ENCODE measurements at regions not wholly inside any gene's neighbourhood (a gene's known extent, or its start where the extent isn't known, plus 50 kb on each side); places are given as distances from the start of the nearest gene placed in this dataset.

DNA sequence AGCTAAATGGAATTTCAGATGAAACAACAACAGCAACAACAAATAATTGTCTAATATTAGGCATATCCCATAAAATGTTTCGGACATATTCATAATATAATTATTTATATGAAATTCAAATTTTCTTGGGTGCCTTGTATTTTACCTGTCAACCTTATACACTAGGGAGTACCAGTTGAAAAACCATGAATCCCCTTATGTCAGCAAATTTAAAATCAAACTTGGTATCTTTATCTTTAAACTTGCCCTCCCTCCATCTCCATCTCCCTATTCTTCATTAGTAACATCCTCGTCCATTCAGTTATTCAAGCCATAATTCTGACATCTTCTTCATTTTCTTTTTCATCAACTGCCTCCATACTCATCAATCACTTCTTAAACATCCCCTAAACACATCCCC is 974.5 kb upstream of the HS3ST1 start:
- intact Hi-C loops (cut with micrococcal nuclease) = no loop called here
- no peaks in the 10 kb centered on the region for H3K9me3 ChIP-seq (ENCODE audit: control extremely low read depth in 1 of 3, control insufficient read depth in 2 of 3, insufficient read depth in 1 of 3, low read length in 2 of 3)
- Mint-ChIP-seq H3K27me3 (no peaks in the 10 kb centered on the region), H3K9me3 (ENCODE audit: insufficient read depth) (no peaks in the 10 kb centered on the region), H3K4me3 (no peak overlapping the region), H3K27ac (no peak overlapping the region), H3K4me1 (no peaks in the 10 kb centered on the region)
- H3K4me1 ChIP-seq (ENCODE audit: control insufficient read depth in 2 of 2, insufficient read depth in 2 of 2, low read length in 2 of 2) = no peaks in the 10 kb centered on the region
- ATAC-seq (ENCODE audit: low read depth) = no peak
- TF ChIP-seq, protein P1, sequence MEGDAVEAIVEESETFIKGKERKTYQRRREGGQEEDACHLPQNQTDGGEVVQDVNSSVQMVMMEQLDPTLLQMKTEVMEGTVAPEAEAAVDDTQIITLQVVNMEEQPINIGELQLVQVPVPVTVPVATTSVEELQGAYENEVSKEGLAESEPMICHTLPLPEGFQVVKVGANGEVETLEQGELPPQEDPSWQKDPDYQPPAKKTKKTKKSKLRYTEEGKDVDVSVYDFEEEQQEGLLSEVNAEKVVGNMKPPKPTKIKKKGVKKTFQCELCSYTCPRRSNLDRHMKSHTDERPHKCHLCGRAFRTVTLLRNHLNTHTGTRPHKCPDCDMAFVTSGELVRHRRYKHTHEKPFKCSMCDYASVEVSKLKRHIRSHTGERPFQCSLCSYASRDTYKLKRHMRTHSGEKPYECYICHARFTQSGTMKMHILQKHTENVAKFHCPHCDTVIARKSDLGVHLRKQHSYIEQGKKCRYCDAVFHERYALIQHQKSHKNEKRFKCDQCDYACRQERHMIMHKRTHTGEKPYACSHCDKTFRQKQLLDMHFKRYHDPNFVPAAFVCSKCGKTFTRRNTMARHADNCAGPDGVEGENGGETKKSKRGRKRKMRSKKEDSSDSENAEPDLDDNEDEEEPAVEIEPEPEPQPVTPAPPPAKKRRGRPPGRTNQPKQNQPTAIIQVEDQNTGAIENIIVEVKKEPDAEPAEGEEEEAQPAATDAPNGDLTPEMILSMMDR (IDR thresholded peaks at IDR 0.05) = no peak
- no peak for TF ChIP-seq EZH2 (IDR thresholded peaks at IDR 0.05; ENCODE audit: borderline replicate concordance, insufficient read depth, low read depth, low read length, poor library complexity, severe bottlenecking)
- WGBS (ENCODE audit: insufficient coverage) = 73% methylated on average over 1 of the region's 2 CpGs
- no peak overlapping the region for H2AFZ ChIP-seq (ENCODE audit: insufficient read depth, low read depth, low read length, poor library complexity, severe bottlenecking)
- DNase-seq = no peak
- H3K4me2 ChIP-seq (replicated peaks; ENCODE audit: low read depth, low read length, poor library complexity, severe bottlenecking) = no peak overlapping the region
- no peaks in the 10 kb centered on the region for H3K27me3 ChIP-seq (replicated peaks in 1 of 4; ENCODE audit: control extremely low read depth in 1 of 4, control insufficient read depth in 3 of 4, insufficient read depth in 4 of 4, low read length in 3 of 4)
- H3K36me3 ChIP-seq (replicated peaks in 1 of 2; ENCODE audit: control extremely low read depth in 1 of 2, control insufficient read depth in 1 of 2, extremely low read depth in 1 of 2, insufficient read depth in 2 of 2, low read length in 1 of 2) = no peaks in the 10 kb centered on the region
- H4K20me1 ChIP-seq (ENCODE audit: control insufficient read depth, insufficient read depth, low read length, poor library complexity, severe bottlenecking) = no peaks in the 10 kb centered on the region
- H3K79me2 ChIP-seq (ENCODE audit: control insufficient read depth, insufficient read depth, low read length) = no peaks in the 10 kb centered on the region
- POLR2A ChIA-PET = no interaction called here
- no peak overlapping the region for H3K4me3 ChIP-seq (ENCODE audit: control extremely low read depth in 1 of 5, extremely low read depth in 1 of 5, insufficient read depth in 1 of 5, low read depth in 2 of 5, low read length in 4 of 5)
- H3K9ac ChIP-seq (ENCODE audit: low read length) = no peak overlapping the region
- H3K27ac ChIP-seq (ENCODE audit: low read length in 2 of 2) = no peak overlapping the region
- CTCF ChIA-PET = no interaction called here

DNA sequence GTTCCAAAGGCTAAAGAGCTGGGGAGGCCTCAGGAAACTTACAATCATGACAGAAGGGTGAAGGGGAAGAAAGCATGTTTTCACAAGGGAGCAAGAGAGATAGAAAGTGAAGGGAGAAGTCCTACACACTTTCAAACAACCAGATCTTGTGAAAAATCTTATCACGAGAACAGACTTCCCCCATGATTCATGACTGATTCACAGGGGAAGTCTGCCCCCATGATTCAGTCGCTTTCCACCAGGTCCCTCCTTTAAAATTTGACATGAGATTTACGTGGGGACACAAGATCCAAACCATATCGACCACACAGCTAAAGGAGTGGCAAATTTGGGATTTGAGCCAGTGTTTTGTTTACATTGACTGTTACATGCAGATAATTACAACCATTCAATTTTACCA is 971.1 kb upstream of the HS3ST1 start:
- Histone ChIP-seq H3K79me2 (ENCODE audit: control insufficient read depth, insufficient read depth, low read length) (no peaks in the 10 kb centered on the region), H2AFZ (ENCODE audit: insufficient read depth, low read depth, low read length, poor library complexity, severe bottlenecking) (no peak overlapping the region), H3K27me3 (replicated peaks in 1 of 4; ENCODE audit: control extremely low read depth in 1 of 4, control insufficient read depth in 3 of 4, insufficient read depth in 4 of 4, low read length in 3 of 4) (no peaks in the 10 kb centered on the region), H3K4me2 (replicated peaks; ENCODE audit: low read depth, low read length, poor library complexity, severe bottlenecking) (no peak overlapping the region), H3K9me3 (ENCODE audit: control extremely low read depth in 1 of 3, control insufficient read depth in 2 of 3, insufficient read depth in 1 of 3, low read length in 2 of 3) (no peaks in the 10 kb centered on the region), H3K4me3 (ENCODE audit: control extremely low read depth in 1 of 5, extremely low read depth in 1 of 5, insufficient read depth in 1 of 5, low read depth in 2 of 5, low read length in 4 of 5) (no peak overlapping the region), H3K4me1 (ENCODE audit: control insufficient read depth in 2 of 2, insufficient read depth in 2 of 2, low read length in 2 of 2) (no peaks in the 10 kb centered on the region), H3K36me3 (replicated peaks in 1 of 2; ENCODE audit: control extremely low read depth in 1 of 2, control insufficient read depth in 1 of 2, extremely low read depth in 1 of 2, insufficient read depth in 2 of 2, low read length in 1 of 2) (no peaks in the 10 kb centered on the region), H3K9ac (ENCODE audit: low read length) (no peak overlapping the region), H4K20me1 (ENCODE audit: control insufficient read depth, insufficient read depth, low read length, poor library complexity, severe bottlenecking) (no peaks in the 10 kb centered on the region), H3K27ac (ENCODE audit: low read length in 2 of 2) (no peak overlapping the region)
- Mint-ChIP-seq H3K4me1 (no peaks in the 10 kb centered on the region), H3K27me3 (no peaks in the 10 kb centered on the region), H3K27ac (no peak overlapping the region), H3K9me3 (ENCODE audit: insufficient read depth) (no peaks in the 10 kb centered on the region), H3K4me3 (no peak overlapping the region)
- CTCF ChIA-PET = no interaction called here
- ATAC-seq (ENCODE audit: low read depth) (no peak), DNase-seq (no peak)
- intact Hi-C loops (cut with micrococcal nuclease) = no loop called here
- no peak for TF ChIP-seq EZH2 (IDR thresholded peaks at IDR 0.05; ENCODE audit: borderline replicate concordance, insufficient read depth, low read depth, low read length, poor library complexity, severe bottlenecking)
- TF ChIP-seq, protein P1 (IDR thresholded peaks at IDR 0.05) = no peak
- POLR2A ChIA-PET = no interaction called here
- WGBS (ENCODE audit: insufficient coverage) = 33% methylated on average over 1 of the region's 4 CpGs

All from B cell (primary cell).